ENCODE measurements at regions not wholly inside any gene's neighbourhood (a gene's known extent, or its start where the extent isn't known, plus 50 kb on each side); places are given as distances from the start of the nearest gene placed in this dataset.
"Not testable (repeated sequence)": the region's sequence is repeated elsewhere in the genome, so short reads cannot be mapped to it uniquely, and the experiment has no call there.

DNA sequence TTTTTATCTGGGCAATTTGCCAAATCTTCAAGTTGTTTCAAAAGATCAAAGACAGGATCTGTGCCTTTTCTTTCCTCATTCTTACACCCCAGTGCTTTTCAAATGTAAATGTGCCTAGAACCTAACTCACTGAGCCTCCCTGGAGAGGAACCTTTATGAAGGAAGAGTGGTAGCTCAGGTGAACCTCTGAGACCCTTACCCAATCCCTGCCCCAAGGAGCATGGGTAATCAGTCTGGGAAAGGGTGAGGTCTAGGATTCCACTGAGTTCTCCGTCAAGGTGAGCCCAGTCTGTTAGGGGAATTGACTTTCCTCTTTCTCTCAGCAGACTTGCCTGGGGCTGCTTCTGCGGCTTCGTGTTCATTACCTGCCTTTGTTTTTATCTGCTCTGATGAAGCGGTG, 88.1 kb upstream of the MAP4K4 start:
- DNase-seq, result no peak

GRCh38 chr2:101608408-101609310, 88.8 kb upstream of the MAP4K4 start:
- DNase-seq, result no peak

- DNase-seq, result no peak
Measured at GRCh38 chr2:101597347-101597944, 100.1 kb upstream of the MAP4K4 start.

- DNase-seq, result no peak
Measured at GRCh38 chr2:101596333-101596732, 101.2 kb upstream of the MAP4K4 start.

GRCh38 chr2:101587251-101587650, 110.3 kb upstream of the MAP4K4 start:
- DNase-seq, result no peak

DNA sequence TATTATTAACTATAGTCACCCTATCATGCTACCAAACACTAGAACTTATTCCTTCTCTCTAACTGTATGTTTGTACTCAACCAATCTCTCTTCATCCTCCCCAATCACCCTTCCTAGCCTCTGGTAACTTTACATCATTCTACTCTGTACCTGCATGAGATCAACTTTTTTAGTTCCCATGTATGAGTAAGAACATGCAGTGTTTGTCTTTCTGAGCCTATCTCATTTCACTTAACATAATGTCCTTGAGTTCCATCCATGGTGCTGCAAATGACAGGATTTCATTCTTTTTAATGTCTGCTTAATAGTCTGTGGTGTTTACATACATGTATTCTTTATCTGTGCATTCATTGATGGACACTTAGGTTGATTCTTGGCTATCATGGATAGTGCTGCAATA, 108.9 kb upstream of the RFX8 start:
- DNase-seq, result no peak

DNA sequence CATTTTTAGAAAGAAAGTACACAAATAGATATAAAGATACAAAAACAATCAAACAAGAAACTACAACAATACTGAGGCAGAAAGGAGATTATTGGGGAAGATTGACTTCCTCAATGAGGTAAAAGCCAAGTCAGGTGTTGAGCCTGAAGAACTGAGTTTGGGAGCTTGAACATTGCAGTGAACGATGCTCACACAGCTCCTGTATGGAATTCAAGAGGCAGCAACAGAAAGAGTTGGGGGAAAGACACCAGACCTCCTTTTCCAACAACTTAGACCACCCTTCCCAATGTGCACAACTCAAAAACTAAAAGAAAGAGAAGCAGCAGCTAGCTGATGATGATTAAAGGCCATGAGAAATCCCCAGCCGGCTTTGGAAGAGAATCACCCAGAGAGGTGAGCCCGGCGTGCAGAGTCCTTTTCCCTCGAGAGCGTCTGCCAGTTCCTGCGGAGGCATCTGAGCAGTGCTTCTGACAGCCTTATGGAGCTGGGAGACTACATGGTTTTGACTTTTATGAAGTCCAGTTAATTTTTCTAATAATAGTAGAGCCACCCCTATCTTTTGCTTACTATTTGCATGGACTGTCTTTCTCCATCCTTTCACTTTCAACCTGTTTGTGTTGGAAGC, 106.9 kb upstream of the RFX8 start:
- DNase-seq, result no peak

DNA sequence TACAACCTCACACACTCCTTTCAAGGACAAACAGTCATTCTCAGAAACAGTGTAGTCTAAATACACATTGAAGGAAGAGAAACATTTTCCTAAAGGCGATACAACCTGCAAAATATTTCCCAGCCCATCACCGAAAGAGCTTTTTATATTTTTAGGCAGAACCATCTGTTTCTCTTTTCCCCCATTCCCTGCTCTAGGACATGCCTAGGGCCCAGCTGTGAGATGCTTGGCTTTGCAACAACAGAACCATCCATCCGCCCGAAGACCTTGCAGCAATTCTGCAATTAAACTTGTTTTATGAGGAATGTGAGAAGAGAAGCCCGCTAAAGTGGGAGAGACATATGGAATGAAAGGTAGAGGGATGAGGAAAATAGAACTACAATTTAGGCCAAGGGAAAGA, 105.6 kb upstream of the RFX8 start:
- no peak for DNase-seq

GRCh38 chr2:101578671-101579070, 103.8 kb upstream of the RFX8 start:
- DNase-seq, result no peak

- not testable (repeated sequence) for DNase-seq
Measured at GRCh38 chr2:101578135-101578534, 103.2 kb upstream of the RFX8 start.

DNA sequence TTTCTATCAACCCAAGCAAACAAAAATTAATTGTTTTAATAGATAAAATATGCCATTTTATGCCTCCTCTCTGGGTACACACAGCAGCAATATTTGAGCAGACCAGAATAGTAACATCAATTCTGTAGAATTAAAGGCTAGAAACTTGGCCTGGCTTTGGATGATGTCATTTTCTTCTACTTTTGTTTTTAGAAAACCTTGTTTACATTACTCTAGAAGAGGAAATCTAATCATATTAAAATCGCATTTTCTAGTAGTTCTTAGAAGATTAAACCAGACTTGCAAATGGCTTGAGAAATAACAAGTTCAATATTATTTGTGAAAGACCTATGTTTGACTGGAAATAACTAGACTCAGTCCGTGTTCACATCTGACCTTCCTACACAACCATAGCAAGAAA, 102.3 kb upstream of the RFX8 start:
- no peak for DNase-seq

GRCh38 chr2:101574622-101575021, 99.7 kb upstream of the RFX8 start:
- DNase-seq, result no peak

- DNase-seq, result no peak
Measured at GRCh38 chr2:101571951-101572350, 97.0 kb upstream of the RFX8 start.

- no peak for DNase-seq
Measured at GRCh38 chr2:101569886-101570520, 95.1 kb upstream of the RFX8 start.

DNA sequence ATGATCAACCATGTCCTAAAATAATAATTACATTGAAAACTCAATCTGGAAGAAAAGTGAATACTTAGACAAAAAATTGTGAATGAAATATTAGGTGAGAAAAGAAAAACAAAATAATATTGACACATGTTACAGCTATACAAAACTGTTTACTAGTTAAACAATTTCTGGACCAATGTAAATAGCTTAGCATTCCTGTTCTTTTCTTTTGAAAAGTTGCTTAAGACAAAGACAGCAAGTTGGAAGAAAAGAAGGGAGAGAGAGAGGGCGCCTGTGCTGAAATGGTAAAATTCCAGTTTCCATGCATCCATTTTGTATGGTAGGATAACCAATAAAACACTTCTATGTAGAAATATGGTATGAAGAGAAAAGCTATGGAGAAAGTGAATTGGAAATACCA, 94.1 kb upstream of the RFX8 start:
- DNase-seq, result no peak

DNA sequence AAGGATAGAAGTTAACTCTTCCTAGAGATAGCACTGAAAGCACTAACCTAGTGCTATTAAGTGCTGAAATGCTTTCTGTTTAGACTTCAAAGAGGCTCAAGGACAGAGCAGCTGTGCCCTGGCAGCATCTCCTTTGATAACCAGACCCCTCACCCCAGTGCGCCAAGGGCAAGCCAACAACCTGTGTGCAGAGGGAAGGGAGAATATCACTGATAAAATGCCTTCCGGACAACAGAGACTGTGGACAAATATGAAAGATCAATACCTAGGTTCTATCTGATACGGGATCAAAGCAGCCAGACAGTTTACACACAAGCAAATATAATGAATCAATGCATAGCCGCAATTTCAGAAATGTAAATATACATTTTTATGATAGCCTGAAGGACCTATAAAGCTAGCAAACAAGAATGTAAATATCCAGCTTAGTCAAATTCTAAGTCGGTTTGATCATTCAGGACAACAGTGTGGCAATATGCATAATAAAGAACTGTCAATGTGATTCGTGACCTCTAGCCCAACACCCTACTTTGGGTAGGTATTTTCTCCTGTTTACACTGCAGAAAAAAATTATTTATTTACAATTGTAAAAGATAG, 91.8 kb upstream of the RFX8 start:
- DNase-seq, result no peak

DNA sequence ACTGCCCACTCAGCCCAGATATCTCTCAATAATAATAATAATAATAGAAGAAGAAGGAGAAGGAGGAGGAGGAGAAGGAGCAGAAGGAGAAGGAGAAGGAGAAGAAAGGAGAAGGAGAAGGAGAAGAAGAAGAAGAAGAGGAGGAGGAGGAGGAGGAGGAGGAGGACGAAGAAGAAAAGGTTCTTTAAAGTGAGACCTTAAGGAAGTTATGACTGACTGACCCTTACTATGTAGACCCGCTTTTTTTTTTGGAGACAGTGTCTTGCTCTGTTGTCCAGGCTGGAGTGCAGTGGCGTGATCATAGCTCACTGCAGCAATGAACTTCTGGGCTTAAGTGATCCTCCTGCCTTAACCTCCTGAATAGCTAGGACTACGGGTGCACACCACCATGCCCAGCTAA, 88.9 kb upstream of the RFX8 start:
- no peak for DNase-seq

DNA sequence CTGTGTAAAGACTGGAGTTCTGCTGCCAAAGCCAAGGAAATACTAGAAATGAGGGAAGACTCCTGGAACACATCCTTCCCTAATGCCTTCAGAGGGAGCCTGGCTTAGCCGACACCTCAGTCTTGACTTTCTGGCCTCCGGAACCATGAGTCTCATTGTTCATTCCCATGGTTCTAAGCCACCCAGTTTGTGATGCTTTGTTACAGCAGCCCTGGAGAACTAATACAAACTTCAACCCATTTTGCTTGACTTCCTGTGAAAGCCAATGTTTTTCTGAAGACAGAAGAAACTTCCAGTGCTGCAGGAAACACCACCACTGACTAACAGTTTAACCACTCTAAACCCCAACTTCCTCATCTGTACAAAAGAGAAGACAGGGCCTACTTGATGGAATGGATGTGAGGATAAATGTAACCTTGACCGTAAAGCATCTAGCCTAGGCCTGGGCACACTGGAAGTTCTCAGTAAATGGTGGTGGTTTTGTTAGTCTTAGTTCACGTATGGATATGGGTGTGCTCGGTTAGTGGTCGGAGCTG, 85.9 kb upstream of the RFX8 start:
- no peak for DNase-seq

GRCh38 chr2:101559551-101559950, 84.6 kb upstream of the RFX8 start:
- DNase-seq, result no peak

DNA sequence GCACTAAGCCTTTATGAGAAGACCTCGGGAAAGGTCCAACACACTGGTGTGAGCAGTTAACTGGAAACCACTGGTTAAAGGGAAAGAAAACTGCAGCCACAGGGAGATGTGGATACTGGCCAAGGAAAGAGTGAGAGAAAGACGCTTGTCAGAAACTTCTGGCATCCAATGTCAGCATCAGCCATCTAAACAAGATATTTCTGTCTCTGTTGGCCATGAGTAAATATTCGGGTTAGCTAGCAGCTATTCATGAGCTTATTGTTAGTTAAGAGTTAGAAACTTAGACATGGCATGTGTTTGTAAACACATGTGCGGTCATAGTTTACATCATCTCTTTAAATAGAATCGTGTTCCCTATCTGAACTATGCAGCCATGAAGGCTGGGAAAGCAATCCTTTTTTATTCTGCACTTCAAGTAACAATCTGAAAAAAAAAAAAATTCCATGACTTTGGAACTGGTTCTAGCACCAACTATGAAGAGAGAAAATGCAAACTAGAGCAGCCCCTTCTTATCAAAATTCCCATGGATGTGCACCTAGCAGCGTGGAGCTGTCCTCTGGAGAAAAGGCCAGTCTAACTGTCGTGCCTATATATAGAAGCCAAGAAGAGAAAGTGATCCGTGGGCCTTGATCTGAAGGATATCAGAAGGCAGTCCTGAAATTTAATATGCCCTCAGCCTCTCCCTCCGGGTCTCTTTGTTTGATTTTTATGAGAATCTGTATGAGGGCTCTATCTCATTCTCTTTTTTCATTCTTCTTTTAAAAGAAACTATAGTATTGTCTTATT, 84.0 kb upstream of the RFX8 start:
- no peak for DNase-seq

GRCh38 chr2:101556033-101556459, 81.1 kb upstream of the RFX8 start:
- DNase-seq, result no peak

- DNase-seq, result no peak
Measured at GRCh38 chr2:101551336-101551888, 76.5 kb upstream of the RFX8 start.

Data from DMS79 treated with DMSO at 0.1 percent for 48 hours (cell line).